ENCODE measurements at regions not wholly inside any gene's neighbourhood (a gene's known extent, or its start where the extent isn't known, plus 50 kb on each side); places are given as distances from the start of the nearest gene placed in this dataset.

DNA sequence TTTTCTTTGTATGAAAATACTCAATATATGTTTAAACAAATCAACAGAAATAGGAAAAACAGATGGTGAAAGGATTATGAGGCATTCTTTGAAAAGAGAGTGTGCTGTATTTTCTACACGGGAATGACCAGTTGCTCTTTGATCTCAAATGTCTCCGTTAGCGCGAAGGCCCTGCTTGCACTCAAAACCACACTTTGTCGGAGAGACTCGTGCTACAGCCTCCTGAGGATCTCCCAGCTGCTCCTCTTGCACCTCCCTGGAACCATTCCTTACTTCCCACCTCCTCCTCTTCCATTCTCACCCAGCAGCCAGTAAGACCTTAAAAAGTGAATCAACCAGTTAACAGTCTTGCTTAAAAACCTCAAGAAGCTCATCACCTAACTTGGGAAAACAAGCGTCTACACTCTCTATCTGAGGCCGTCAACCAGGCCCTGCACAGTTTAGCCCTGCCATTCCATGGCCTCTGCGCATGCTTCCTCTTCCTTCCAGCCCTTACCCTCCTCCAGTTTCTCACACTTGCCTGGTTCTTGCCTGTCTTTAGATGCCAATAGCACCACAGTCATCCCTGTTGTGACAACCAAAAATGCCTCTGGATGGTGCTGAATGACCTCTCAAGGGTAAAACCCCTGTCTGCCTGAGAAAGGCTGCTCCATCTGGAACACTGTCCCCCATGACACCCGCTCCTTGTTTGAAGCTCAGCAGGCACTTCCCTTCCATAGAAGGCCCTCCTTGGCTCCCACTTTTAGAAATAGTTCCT, 594.7 kb upstream of the WWC1 start:
- no peak for DNase-seq
- no peak overlapping the region for H3K4me3 ChIP-seq (ENCODE audit: low read length)
- WGBS (ENCODE audit: insufficient coverage, low lambda C conversion rate): 89% methylated on average over 3 of the region's 10 CpGs
- no peaks in the 10 kb centered on the region for H3K36me3 ChIP-seq (ENCODE audit: control insufficient read depth, insufficient read depth, low read length)
- H3K27ac ChIP-seq (ENCODE audit: low read length): no peak overlapping the region
- H3K4me1 ChIP-seq (ENCODE audit: control insufficient read depth, insufficient read depth, low read length): no peaks in the 10 kb centered on the region
- no peaks in the 10 kb centered on the region for H3K27me3 ChIP-seq (ENCODE audit: control insufficient read depth, insufficient read depth, low read length)
- no peaks in the 10 kb centered on the region for H3K9me3 ChIP-seq (ENCODE audit: control insufficient read depth, low read depth, low read length)

DNA sequence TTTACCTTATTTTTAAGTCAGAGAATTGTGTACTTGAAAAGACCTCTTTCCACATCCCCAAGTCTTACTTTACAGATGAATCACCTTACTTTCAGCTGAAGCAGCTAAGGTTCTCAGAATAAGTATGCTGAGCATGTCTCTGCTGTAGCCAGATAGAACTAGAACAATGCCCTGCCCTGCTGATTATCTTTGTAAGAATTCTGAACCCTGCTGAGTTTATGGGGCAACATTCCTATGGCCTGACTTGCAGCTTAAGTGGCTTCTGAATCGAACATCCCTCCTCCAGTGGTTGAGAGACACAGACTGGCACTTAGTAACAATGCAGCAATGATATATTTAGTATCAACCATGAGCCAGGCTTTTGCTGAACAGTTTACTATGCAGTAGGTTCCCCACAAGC, 592.0 kb upstream of the WWC1 start:
- Histone ChIP-seq H3K27ac (ENCODE audit: low read length) (no peak overlapping the region), H3K36me3 (ENCODE audit: control insufficient read depth, insufficient read depth, low read length) (no peaks in the 10 kb centered on the region), H3K4me1 (ENCODE audit: control insufficient read depth, insufficient read depth, low read length) (no peaks in the 10 kb centered on the region), H3K9me3 (ENCODE audit: control insufficient read depth, low read depth, low read length) (no peaks in the 10 kb centered on the region), H3K4me3 (ENCODE audit: low read length) (no peak overlapping the region), H3K27me3 (ENCODE audit: control insufficient read depth, insufficient read depth, low read length) (no peaks in the 10 kb centered on the region)
- peak in 1 of 2 donors; percentile 12 for DNase-seq
- WGBS (ENCODE audit: insufficient coverage, low lambda C conversion rate): no CpG with 5 or more reads among the region's 1 CpG

DNA sequence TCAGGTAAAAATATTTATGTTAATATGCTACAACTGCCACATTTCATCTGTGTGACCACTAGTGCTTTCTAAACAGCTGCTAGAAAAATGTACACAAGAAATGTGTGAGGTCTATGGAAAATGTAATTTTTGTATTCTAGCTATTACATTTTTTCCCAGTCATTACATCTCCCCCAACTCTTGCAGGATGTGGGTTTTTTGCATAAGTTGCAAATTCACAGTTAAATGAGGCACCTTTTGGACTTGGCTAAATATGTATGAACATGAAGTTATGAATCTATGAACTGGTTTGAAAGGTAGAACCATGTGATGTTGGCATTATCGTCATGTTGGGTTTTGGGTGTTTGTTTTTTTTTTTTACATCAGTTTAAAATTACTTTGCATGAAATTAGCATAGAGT, 590.4 kb upstream of the WWC1 start:
- H3K4me3 ChIP-seq (ENCODE audit: low read length): no peak overlapping the region
- no peaks in the 10 kb centered on the region for H3K27me3 ChIP-seq (ENCODE audit: control insufficient read depth, insufficient read depth, low read length)
- no peak for DNase-seq
- H3K36me3 ChIP-seq (ENCODE audit: control insufficient read depth, insufficient read depth, low read length): no peaks in the 10 kb centered on the region
- H3K9me3 ChIP-seq (ENCODE audit: control insufficient read depth, low read depth, low read length): no peaks in the 10 kb centered on the region
- WGBS (ENCODE audit: insufficient coverage, low lambda C conversion rate): no CpG with 5 or more reads among the region's 1 CpG
- H3K4me1 ChIP-seq (ENCODE audit: control insufficient read depth, insufficient read depth, low read length): no peaks in the 10 kb centered on the region
- H3K27ac ChIP-seq (ENCODE audit: low read length): no peak overlapping the region

DNA sequence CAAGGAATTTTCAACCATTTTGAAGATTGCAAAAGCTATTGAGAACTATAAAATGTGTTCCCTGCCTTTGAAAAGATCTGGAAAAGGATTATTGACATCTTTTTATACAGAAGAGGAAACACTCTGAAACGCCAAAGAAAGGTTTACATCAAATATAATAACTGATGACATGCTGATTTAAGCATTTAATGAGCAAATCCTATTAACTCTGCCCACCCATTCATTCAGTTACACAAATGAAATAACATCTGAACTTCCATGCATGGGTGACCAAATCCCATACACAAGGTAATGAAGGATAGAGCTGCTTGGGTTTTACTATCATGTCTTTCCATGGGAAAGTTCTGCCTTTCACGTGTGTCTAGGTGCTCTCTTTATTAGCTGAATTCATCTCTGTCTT, 589.4 kb upstream of the WWC1 start:
- WGBS (ENCODE audit: insufficient coverage, low lambda C conversion rate): 60% methylated on average over 1 of the region's 2 CpGs
- no peaks in the 10 kb centered on the region for H3K36me3 ChIP-seq (ENCODE audit: control insufficient read depth, insufficient read depth, low read length)

DNA sequence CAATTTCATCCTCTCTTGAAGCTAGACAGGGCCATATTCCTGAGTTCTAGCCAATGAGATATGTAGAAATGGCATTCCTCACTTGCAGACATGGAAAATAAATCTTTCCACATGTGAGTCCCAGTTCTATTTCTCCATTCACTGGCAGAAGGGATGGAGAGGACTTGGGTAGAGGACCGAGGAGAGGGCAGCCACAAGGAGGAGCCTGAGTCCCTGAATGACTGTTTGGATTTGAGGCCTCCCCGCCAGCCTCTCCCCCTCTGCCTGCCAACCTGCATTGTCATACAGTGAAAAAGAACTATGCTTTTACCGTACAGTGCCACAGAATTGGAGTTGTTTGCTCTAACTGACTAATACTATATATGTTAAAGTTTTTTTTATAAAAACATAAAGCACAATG, 583.0 kb upstream of the WWC1 start:
- Histone ChIP-seq H3K9me3 (ENCODE audit: control insufficient read depth, low read depth, low read length) (no peaks in the 10 kb centered on the region), H3K4me3 (ENCODE audit: low read length) (no peak overlapping the region), H3K36me3 (ENCODE audit: control insufficient read depth, insufficient read depth, low read length) (no peaks in the 10 kb centered on the region), H3K27ac (ENCODE audit: low read length) (no peak overlapping the region), H3K4me1 (ENCODE audit: control insufficient read depth, insufficient read depth, low read length) (no peaks in the 10 kb centered on the region), H3K27me3 (ENCODE audit: control insufficient read depth, insufficient read depth, low read length) (no peaks in the 10 kb centered on the region)
- DNase-seq: no peak
- WGBS (ENCODE audit: insufficient coverage, low lambda C conversion rate): no CpG with 5 or more reads among the region's 3 CpGs

More for the DNA sequence above, 589.4 kb upstream of the WWC1 start:
- no peaks in the 10 kb centered on the region for H3K4me1 ChIP-seq (ENCODE audit: control insufficient read depth, insufficient read depth, low read length)
- no peak overlapping the region for H3K27ac ChIP-seq (ENCODE audit: low read length)
- no peaks in the 10 kb centered on the region for H3K9me3 ChIP-seq (ENCODE audit: control insufficient read depth, low read depth, low read length)
- no peak for DNase-seq
- no peaks in the 10 kb centered on the region for H3K27me3 ChIP-seq (ENCODE audit: control insufficient read depth, insufficient read depth, low read length)
- H3K4me3 ChIP-seq (ENCODE audit: low read length): no peak overlapping the region

DNA sequence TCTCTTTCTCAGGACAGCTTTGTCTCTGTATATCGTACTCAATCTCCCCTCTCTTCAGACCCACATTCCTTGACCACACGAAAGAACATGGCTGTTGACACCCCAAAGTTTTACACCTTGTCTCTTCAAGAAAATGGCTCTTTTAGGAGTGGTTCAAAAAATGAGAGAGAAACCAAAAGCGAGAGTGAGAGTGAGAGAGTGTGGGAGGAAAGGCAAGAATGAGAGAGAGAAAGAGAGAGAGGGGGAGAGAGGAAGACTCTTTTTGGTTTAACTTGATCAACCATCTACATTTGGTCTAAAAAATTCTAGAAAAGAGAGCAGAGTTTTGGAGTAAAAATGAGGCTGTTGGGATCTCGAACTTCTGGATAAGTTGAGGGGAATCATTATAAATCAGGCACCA, 581.8 kb upstream of the WWC1 start:
- 86% methylated on average over 3 of the region's 4 CpGs for WGBS (ENCODE audit: insufficient coverage, low lambda C conversion rate)
- Histone ChIP-seq H3K36me3 (ENCODE audit: control insufficient read depth, insufficient read depth, low read length) (no peaks in the 10 kb centered on the region), H3K4me1 (ENCODE audit: control insufficient read depth, insufficient read depth, low read length) (no peaks in the 10 kb centered on the region), H3K27me3 (ENCODE audit: control insufficient read depth, insufficient read depth, low read length) (no peaks in the 10 kb centered on the region), H3K4me3 (ENCODE audit: low read length) (no peak overlapping the region), H3K9me3 (ENCODE audit: control insufficient read depth, low read depth, low read length) (no peaks in the 10 kb centered on the region), H3K27ac (ENCODE audit: low read length) (no peak overlapping the region)
- DNase-seq: no peak

DNA sequence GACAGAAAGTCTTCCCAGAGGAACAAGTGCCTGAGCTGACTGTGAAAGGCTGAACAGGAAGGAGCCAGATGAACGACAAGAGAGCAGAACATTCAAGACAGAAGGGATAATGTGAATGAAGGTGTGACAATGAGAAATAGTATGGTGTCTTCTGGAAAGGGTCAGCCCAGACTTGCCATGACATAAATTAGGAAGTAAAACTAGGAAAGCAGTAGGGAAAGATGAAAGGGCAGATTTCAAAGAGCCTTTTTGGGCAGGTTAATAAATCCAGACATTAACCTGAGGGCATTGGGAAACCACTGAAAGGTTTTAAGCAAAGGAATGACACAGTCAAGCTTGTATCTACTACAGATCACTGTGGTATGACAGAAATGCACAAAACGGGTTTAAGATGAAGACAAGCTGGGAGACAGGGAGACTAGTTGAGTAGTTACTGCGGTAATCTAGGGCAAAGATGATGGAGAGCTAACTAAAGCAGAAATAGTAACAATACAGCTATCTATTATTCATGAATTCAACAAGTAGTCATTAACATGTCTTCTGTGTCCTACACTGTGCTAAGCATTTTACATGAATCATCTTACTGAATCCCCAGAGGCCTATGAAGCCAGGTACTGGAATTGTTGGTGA, 580.9 kb upstream of the WWC1 start:
- WGBS (ENCODE audit: insufficient coverage, low lambda C conversion rate): 46% methylated on average over 2 of the region's 3 CpGs
- no peak overlapping the region for H3K27ac ChIP-seq (ENCODE audit: low read length)
- H3K27me3 ChIP-seq (ENCODE audit: control insufficient read depth, insufficient read depth, low read length): no peaks in the 10 kb centered on the region
- no peak overlapping the region for H3K4me3 ChIP-seq (ENCODE audit: low read length)
- H3K4me1 ChIP-seq (ENCODE audit: control insufficient read depth, insufficient read depth, low read length): no peaks in the 10 kb centered on the region
- no peaks in the 10 kb centered on the region for H3K9me3 ChIP-seq (ENCODE audit: control insufficient read depth, low read depth, low read length)
- no peak for DNase-seq
- H3K36me3 ChIP-seq (ENCODE audit: control insufficient read depth, insufficient read depth, low read length): no peaks in the 10 kb centered on the region

DNA sequence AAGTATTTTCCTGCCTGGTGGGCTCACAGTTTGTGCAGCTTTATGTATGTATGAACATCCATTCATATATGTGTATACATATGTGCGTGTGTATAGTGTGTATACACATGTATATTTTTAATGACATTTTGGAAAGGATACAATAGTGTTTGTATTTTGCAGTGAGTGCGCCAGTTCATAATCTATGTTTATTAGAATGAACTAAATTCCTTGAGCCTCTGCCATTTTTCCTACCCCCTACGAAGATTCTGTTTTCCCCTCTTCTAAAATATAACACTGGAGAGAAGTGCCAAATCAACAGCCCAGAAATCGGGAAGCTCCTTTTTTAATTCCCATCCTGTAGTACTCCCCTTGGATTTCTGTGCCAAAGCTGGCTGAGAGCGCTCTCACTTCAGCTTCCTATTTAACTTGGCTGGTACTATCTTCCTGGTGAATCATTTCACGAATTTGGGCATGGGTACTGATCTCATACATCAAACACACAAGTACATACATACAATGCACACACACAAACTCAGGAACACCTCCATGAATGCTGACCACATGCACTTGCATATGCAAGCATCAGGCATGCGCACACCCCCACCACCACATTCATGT, 578.4 kb upstream of the WWC1 start:
- no peak for DNase-seq
- Histone ChIP-seq H3K4me3 (ENCODE audit: low read length) (no peak overlapping the region), H3K36me3 (ENCODE audit: control insufficient read depth, insufficient read depth, low read length) (no peaks in the 10 kb centered on the region), H3K27me3 (ENCODE audit: control insufficient read depth, insufficient read depth, low read length) (no peaks in the 10 kb centered on the region), H3K27ac (ENCODE audit: low read length) (no peak overlapping the region), H3K9me3 (ENCODE audit: control insufficient read depth, low read depth, low read length) (no peaks in the 10 kb centered on the region), H3K4me1 (ENCODE audit: control insufficient read depth, insufficient read depth, low read length) (no peaks in the 10 kb centered on the region)
- 76% methylated on average over 2 of the region's 7 CpGs for WGBS (ENCODE audit: insufficient coverage, low lambda C conversion rate)

DNA sequence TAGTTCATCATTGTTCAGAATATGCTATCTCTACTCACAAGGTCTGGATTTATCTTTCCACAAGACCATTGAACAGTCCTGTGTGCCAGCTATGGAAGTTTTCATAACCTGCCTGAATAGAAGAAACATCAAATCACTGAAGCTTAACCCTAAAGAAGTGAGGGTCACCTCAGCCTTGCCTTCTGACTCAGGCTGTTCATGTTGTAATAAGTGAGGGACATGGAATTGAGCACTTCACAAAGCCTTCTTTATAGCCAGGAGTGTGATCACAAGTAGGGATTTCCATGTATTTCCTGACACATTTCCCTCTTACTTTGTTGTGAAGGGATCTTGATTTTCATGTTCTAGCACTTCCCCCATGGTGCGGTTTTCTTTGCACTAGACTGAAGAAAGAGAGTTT, 577.5 kb upstream of the WWC1 start:
- DNase-seq: no peak

DNA sequence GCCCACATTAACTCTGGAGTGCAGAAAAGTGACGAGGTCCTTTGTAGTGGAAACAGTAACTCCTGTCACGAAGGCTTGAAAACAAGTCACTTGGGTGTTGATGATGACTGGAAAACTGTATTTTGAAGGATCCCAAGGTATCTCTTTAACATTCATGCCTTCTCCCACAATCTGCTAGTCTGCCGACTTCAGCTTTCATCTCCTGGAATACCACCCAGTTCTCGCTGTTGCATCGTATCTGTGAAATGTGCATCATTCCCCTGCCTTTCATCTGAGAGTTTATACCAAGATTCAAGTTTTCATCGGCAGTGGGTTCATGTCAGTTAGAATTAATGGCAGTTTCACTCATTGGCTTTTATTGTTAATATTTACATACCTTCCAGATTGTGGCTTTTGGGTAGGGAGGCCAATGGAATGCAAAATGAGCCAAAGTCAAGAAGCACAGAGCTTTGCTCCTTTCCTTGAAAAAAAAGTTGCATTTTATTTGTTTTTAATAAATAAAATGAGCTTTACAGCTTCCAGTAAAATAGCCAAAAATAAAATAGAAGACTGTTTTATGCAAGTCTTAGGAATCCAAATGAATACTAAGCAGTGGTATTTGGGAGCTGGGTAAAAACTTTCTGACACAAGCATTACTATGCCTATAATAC, 575.2 kb upstream of the WWC1 start:
- no peak overlapping the region for H3K4me3 ChIP-seq (ENCODE audit: low read length)
- H3K36me3 ChIP-seq (ENCODE audit: control insufficient read depth, insufficient read depth, low read length): no peaks in the 10 kb centered on the region
- no peaks in the 10 kb centered on the region for H3K9me3 ChIP-seq (ENCODE audit: control insufficient read depth, low read depth, low read length)
- 100% methylated on average over 1 of the region's 6 CpGs for WGBS (ENCODE audit: insufficient coverage, low lambda C conversion rate)
- DNase-seq: no peak
- no peaks in the 10 kb centered on the region for H3K27me3 ChIP-seq (ENCODE audit: control insufficient read depth, insufficient read depth, low read length)
- H3K27ac ChIP-seq (ENCODE audit: low read length): no peak overlapping the region
- no peaks in the 10 kb centered on the region for H3K4me1 ChIP-seq (ENCODE audit: control insufficient read depth, insufficient read depth, low read length)

More for the DNA sequence above, 577.5 kb upstream of the WWC1 start:
- no peaks in the 10 kb centered on the region for H3K9me3 ChIP-seq (ENCODE audit: control insufficient read depth, low read depth, low read length)
- no peaks in the 10 kb centered on the region for H3K4me1 ChIP-seq (ENCODE audit: control insufficient read depth, insufficient read depth, low read length)
- H3K36me3 ChIP-seq (ENCODE audit: control insufficient read depth, insufficient read depth, low read length): no peaks in the 10 kb centered on the region
- H3K4me3 ChIP-seq (ENCODE audit: low read length): no peak overlapping the region
- H3K27ac ChIP-seq (ENCODE audit: low read length): no peak overlapping the region
- H3K27me3 ChIP-seq (ENCODE audit: control insufficient read depth, insufficient read depth, low read length): no peaks in the 10 kb centered on the region
- no CpG with 5 or more reads among the region's 1 CpG for WGBS (ENCODE audit: insufficient coverage, low lambda C conversion rate)
